Stimulated activated CD4-positive, alpha-beta T cell treated with anti-CD3 and anti-CD28 coated beads, Interleukin-4, amount 100 ng/mL, for 1 hour (primary cell): ENCODE measurements at regions not wholly inside any gene's neighbourhood (a gene's known extent, or its start where the extent isn't known, plus 50 kb on each side); places are given as distances from the start of the nearest gene placed in this dataset.
"Not testable (repeated sequence)": the region's sequence is repeated elsewhere in the genome, so short reads cannot be mapped to it uniquely, and the experiment has no call there.

Experiments used
- DNase-seq: peaks from one replicate; pipeline ENCODE4 v3.0.0-alpha.2; 2020

DNA sequence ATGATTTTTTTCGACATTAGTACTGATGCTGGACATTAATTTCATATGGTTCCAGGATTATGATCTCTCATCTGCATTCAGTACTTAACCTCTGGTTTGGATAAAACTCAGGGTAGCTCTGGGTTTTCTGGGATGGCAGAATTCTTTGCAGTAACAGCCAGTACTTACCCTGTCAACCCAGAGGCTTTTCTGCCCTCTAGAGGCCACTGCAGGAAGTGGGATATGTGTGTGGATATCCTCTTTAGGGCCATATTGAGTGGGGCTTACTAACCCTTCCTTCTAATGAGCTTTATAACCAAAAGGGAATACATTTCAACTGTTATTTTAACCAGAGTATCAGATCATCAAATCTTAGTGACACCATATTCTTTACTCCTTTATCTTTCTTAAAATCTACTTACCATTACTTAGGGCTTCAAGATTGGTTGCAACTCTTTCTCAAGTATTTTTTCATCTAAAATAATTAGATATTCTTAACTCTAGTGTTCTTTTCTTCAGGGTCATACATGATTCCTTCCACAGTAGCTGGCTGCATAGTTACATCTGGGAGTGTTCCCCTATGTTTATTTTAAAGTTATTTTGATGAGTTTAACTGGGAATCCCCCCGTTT, 488.0 kb upstream of the STXBP6 start:
- DNase-seq, result no peak

DNA sequence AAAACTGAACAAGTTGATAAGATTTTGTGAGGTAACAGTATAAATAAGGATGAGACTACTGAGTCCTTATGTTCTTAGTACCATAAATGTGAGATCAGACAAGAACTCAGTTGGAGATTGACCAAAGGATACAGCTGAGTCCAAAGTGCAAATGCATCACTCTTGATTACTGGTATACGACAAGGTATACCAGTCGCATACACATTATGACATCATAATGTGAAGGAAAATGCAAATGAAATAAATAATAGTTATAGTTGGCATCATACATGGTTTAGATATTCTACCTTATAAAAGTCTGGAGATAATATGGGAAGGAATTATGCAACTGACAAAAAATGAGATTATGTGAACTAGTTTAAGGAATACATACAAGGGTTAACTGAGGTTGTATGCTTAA, 476.3 kb upstream of the STXBP6 start:
- no peak for DNase-seq

GRCh38 chr14:25522926-25523325, 473.0 kb upstream of the STXBP6 start:
- no peak for DNase-seq

GRCh38 chr14:25522116-25522515, 472.2 kb upstream of the STXBP6 start:
- DNase-seq, result no peak

- no peak for DNase-seq
Observed at GRCh38 chr14:25521616-25522015, 471.7 kb upstream of the STXBP6 start.

DNA sequence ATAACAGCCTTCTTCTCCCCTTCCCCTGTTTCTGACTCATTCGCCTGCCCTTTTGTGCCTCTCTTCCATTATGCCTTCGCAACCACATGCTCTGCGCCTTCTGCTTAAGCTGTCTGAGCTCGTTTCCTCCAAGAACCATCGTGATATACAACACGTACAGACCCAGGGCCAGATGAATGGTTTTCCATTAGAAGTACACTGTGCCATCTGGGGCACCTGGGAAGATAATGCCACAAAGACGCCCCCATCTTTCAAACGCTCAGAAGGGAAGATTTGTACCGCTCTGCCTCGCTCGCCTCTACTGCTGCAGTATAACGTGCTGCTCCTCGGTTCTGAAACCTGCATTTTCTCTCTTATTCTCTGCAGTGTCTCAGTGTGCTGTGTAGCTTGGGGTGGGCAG, 470.9 kb upstream of the STXBP6 start:
- DNase-seq, result no peak

DNA sequence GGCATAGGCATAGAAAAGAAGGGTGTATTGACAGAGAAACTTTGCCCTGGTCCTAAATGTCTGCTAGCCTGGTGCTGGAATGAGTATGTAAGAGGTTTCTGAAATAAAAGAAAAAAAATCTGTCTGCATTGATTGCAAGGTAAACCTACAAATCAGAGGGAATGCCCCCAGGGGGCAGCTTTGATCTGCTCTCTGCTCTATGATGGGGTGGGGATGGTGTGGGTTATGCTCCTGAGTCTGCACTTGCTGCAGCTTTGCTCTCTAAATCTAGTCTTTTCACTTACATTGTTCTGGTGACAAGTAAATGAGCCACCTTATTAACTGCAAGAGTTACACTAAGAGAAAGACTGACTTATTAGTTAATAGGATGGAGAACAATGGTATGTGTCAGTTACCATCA, 468.4 kb upstream of the STXBP6 start:
- DNase-seq, result no peak

- DNase-seq, result no peak
Observed at GRCh38 chr14:25516838-25517237, 466.9 kb upstream of the STXBP6 start.

GRCh38 chr14:25508845-25509244, 458.9 kb upstream of the STXBP6 start:
- no peak for DNase-seq

- DNase-seq, result no peak
Observed at GRCh38 chr14:25501749-25502148, 451.8 kb upstream of the STXBP6 start.

DNA sequence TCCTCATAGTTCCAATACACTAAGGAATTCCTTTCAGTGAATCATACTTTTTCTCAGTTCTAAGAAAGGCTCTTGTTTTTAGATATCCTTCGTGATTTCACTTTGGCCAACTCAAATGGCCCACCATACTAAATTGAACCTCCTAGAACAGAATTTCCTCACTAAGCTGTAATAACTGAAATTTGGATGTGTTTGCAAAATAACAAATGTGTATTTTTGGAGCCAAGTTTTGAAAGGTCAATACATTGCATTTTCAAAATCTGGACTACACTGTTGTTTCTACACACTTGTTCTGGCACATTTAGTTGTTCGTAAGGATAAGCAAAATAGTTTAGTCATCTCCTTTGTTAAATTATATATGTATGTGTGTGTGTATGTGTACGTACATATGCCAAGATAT, 439.0 kb upstream of the STXBP6 start:
- DNase-seq, result no peak

DNA sequence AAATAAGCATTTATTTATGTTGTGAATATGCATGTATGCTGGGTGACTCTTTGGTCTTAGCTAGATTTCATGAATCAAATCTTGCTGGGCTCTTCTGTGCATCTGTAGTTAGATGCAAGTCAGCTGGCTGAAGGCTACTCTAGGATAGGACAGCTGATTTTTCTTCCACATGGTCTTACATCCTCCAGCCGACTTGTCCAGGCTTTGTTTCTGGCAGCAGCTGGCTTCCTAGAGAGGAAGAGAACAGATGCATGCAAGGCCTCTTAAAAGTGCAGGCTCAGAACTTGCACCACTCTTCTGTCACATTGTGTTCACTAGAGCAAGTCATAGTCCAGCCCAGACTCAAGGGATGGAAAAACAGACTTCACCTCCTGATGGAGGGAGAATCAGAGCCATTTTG, 435.4 kb upstream of the STXBP6 start:
- no peak for DNase-seq

GRCh38 chr14:25484906-25485305, 435.0 kb upstream of the STXBP6 start:
- no peak for DNase-seq

DNA sequence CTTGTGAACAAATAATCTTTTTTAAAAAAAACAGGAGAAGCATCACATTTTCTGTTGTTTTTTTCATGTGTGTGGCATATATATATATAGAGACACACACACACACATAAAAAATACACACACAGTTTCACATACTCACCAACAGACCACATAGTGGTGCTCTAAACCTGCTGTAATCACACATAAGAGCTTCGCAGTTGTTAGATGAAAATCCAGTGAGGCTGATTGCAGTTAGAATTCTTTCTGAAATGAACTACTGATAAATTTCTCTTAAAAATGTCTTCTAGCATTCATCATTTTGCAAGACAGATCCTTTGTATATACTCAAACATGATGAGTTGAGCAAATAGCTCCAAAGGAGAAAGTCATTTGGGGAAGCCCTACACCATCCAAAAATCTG, 434.3 kb upstream of the STXBP6 start:
- DNase-seq, result no peak

DNA sequence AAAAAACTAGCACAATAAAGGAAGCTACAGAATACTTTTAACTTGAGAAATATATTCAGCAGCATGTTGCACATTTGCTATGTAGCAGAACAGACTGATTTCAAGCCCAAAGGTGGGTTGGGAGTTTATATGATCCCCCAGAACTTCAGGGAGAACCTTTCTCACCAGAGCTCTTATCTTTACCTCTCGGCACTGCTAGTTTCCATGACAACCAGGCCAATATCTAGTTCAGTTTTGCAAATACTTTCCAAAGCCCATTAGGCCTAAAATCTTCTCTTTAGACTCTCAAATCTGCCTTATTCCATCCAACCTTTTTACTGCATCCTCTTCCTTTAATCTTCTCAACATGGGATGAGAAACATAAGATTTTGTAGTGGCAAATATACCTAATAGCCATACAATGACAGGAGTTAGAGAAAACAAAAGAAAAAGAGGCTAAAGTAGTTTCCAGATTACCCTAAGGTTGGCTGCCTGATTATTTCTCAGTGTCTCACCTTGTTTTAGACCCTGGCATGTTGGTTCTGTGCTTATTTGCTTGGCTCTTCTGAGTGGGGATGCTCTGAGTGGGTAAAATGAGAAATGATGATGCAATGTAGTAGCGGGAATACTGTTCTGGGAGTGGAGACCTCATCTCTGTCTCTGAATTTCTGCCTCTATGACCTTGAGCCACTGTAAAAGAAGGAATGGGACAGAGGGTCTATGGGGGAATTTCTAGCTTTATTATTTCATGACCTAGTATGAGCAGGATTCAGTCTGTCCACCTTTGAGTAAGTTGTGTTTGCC, 427.6 kb upstream of the STXBP6 start:
- DNase-seq, result no peak

DNA sequence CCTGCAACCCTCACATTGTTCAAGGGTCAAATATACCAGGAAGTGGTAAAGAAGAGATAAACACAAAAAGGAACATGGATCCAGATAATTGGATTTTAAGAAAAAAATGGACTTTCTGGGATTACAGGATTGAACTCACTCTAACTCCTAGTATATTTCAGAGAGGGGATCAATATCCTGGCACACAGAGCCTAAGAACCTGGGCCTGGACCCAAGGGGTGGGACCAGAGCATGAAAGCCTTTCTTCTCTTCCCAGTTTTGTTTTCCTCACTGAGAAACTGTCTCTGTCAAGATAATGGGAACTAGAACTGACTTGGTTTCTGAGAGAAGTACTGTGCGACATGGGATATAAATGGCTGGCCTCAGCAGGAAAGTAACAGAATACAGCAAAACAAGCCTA, 422.8 kb upstream of the STXBP6 start:
- no peak for DNase-seq

GRCh38 chr14:25464772-25465171, 414.8 kb upstream of the STXBP6 start:
- no peak for DNase-seq

- no peak for DNase-seq
Observed at GRCh38 chr14:25464078-25464477, 414.1 kb upstream of the STXBP6 start.

- DNase-seq, result no peak
Observed at GRCh38 chr14:25463480-25463879, 413.5 kb upstream of the STXBP6 start.

- no peak for DNase-seq
Observed at GRCh38 chr14:25461780-25462179, 411.8 kb upstream of the STXBP6 start.

- DNase-seq, result no peak
Observed at GRCh38 chr14:25444381-25444780, 394.4 kb upstream of the STXBP6 start.

DNA sequence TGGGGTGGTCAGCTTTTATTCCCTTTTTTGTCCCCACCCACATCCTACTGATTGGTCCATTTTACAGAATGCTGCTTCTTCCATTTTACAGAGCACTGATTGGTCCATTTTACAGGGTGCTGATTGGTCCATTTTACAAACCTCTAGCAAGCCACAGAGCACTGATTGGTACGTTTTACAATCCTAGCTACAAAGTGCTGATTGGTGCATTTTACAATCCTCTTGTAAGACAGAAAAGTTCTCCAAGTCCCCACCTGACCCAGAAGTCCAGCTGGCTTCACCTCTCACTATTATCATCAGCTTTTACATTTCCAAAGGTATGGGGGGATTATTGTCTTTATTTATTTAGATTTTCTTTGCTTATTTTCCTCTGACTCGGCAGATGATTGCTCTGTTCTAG, 390.4 kb upstream of the STXBP6 start:
- not testable (repeated sequence) for DNase-seq

- no peak for DNase-seq
Observed at GRCh38 chr14:25436906-25437305, 387.0 kb upstream of the STXBP6 start.

GRCh38 chr14:25436288-25436875, 386.4 kb upstream of the STXBP6 start:
- DNase-seq, result no peak
